ENCODE measurements at regions not wholly inside any gene's neighbourhood (a gene's known extent, or its start where the extent isn't known, plus 50 kb on each side); places are given as distances from the start of the nearest gene placed in this dataset.
"Not testable (repeated sequence)": the region's sequence is repeated elsewhere in the genome, so short reads cannot be mapped to it uniquely, and the experiment has no call there.

GRCh38 chr13:23947893-23948292 is 50.6 kb upstream of the C1QTNF9B start:
- DNase-seq: no peak

DNA sequence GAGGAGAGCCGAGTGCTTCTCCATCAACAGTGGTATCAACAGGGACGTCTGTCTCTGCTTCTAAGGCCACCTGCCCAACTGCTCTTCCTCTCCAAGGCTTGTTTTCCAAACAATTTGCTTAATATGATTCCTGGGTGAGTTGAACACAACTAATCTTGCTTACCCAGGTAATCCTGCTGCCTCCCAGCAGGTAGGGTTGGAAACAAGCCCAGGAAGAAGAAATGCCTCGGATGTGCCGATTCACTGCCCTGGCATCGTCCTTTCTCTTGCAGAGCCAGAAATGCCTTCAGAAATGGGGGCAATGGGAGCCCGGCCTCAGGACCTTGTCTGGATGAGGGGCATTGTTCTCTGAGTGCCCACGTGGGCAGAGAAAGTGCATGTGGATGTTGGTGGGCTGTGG is 51.9 kb upstream of the C1QTNF9B start:
- no peak for DNase-seq

- DNase-seq: no peak
These were observed 52.4 kb upstream of the C1QTNF9B start for GRCh38 chr13:23949736-23950135.

GRCh38 chr13:23950736-23951510 is 53.6 kb upstream of the C1QTNF9B start:
- no peak for DNase-seq

- no peak for DNase-seq
These were observed 55.5 kb upstream of the C1QTNF9B start for GRCh38 chr13:23952796-23953195.

GRCh38 chr13:23953860-23954512 is 56.7 kb upstream of the C1QTNF9B start:
- DNase-seq: no peak

- DNase-seq: no peak
These were observed 57.8 kb upstream of the C1QTNF9B start for GRCh38 chr13:23955064-23955463.

DNA sequence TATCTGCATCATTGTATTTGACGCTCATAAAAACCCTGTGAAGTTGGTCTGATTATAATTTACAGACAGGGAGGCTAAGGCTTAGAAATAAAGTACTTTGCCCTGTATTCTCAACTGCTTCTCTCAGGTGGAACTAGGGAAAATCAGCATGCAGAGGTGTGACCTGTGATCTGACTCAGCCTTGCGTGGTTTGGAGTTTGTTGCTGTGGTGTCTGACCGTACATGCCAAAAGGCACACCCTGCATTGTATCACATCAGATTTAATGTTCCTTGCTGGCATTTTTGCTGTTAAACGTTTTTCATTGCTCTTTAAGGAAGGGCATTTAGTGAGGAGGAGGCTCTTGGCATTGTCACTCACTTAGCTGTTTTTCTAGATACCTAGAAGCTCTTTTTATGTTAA is 58.8 kb upstream of the C1QTNF9B start:
- DNase-seq: peak; percentile 48

DNA sequence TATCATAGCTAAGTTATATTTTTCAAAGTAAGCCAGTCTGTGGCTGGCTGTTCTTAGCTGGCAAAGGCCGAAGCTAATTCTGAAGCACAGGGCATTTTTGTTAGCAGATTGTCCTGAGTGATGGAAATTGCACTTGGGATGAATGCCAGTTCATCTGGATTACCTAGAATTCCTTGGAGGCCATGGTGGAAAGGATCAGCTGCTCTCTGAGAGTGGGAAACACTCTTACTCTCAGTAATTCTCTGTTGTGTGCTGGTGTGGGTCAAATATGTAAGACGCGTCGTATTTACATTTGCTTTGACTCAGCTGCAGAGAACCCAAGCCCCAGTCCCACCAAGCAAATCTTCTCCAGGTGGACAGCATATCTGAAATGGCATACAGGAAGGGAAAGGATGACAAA is 60.7 kb upstream of the C1QTNF9B start:
- no peak for DNase-seq

GRCh38 chr13:23959231-23959862 is 62.0 kb upstream of the C1QTNF9B start:
- DNase-seq: no peak

DNA sequence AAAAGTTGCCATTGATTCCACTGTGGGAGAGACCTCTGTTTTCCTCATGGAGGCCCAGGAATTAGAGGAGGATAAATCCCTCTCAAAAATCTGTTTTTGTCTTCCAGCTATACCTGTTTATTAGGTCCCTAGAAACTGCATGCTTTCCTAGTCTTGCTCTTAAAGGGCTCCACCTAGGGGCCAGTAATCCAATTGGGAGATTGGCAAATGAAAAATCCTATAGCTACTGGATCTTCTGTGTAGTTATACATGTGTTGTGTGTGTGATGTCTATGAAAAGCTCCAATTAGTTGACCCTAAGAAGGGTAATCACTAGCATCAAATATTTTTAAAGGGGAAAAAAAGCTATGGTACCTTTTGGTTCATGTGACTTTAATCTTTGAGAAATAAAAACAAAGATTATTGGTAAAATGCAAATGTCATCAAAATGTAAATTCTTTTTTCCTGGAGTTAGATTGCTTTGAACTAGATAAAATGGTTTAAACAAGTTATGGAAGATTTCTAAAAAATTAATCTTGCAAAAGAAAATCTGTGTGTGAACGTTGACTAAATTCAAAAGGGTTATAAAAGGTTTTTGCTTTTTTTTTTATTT is 63.4 kb upstream of the C1QTNF9B start:
- DNase-seq: peak; percentile 37

DNA sequence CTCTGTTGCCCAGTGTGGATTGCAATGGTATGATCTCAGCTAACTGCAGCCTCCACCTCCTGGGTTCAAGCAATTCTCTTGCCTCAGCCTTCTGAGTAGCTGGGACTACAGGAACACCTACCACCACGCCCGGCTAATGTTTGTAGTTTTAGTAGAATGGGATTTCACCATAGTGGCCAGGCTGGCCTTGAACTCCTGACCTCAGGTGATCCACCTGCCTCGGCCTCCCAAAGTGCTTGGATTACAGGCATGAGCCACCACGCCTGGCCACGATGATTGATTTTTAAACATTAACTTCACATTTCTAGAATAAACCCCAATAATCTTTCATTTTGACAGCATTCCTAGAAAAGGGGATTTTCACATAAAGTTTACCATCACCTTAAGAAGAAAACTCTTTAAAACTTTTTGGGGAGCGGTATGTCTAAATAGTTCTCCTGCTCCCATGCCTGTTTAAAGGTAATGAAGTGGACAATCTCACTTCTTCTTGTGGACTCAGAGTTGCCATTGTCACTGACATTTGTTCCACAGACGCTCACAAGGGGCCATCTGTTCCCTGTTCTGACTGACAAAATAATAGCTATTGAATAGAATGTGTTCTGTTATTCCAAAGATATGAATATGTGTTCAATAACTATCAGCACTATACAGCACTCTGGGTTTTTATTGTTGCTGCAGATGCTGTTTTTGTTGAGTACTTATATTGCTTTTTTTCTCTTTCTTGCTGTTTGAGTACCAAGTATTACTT is 66.1 kb upstream of the C1QTNF9B start:
- peak; percentile 16 for DNase-seq

- DNase-seq: peak; percentile 58
These were observed 66.6 kb upstream of the C1QTNF9B start for GRCh38 chr13:23963947-23964346.

DNA sequence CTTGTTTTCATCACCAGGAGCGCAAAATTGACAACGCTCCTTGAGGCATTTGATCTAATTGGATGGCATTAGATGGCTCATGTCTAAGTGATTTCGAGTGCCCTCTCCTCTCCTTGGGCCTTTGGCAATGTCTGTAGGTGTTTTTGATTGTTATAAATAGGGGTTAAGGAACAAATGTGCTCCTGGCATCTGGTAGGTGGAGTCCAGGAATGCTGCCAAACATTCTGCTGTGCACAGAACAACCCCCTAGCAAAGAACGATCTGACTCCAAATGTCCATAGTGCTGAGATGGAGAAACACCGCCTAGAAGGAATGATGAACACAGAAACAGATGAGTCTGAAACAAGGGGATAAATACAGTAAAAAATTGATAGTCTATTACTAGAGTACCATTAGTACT is 68.0 kb upstream of the C1QTNF9B start:
- DNase-seq: no peak

DNA sequence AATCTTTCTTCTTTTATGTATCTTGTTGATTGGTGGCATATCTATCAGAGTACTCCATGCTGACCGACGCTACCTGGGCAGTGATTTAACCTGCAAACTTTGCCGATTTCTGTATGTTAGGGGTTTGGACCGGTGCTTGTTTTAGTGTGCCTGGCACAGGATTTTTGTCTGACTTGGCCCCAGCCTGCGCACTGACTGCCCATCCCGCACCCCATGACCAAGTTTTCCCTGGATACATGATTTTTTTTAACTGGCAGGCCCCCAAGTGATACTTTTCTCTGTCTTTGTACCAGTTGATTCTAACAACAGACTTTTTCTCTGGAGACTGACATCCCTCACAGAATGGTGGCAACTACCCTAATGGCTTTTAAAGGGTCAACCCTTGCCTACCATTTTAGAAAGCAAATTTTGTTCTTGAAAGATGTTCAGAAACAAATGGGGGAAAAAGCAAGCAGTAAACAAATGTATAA is 69.0 kb upstream of the C1QTNF9B start:
- DNase-seq: no peak

DNA sequence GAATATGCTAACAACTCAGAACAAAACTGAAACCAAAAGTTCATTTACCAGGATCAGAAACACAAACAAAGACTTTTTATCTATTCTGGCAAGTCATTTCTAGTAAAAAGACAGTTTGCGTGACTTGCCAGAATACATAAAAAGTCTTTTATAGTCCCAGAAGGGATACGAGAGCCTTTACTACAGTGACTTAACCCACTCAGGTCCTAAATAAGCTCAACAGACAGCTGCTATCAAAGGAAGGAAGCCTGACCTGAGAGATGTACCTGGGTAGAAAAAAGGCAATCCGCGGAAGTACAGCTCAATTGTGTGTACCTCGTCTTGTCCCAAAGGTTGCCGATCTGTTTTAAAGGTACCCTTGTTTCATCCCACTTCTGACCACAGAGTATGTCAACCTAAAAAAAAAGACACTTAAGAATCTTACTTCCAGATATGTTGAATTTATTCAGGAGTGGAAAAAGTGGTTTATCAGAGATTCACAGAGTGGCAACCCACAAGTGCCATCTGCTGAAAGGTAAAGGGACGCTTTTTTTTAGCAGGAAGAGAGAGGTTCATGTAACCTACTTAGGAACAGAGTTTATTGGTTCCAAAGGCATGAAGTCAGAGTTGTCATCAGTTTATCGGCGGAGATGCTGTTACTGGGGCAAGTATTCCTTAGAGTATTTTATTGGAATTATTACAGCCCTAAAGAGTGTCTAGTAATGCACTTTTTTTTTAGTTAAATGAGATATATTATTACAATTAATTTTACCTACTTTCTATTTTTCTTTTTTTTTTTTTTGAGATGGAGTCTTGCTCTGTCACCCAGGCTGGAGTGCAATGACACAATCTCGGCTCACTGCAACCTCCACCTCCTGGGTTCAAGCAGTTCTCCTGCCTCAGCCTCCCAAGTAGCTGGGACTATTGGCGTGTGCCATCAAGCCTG is 69.7 kb upstream of the C1QTNF9B start:
- peak; percentile 75 for DNase-seq

DNA sequence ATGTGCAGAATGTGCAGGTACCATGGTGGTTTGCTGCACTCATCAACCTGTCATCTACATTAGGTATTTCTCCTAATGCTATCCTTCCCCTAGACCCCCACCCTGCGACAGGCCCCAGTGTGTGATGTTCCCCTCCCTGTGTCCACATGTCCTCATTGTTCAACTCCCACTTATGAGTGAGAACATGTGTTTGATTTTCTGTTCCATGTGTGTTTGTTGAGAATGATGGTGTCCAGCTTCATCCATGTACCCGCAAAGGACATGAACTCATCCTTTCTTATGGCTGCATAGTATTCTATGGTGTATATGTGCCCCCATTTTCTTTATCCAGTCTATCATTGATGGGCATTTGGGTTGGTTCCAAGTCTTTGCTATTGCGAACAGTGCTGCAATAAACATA is 70.5 kb upstream of the C1QTNF9B start:
- not testable (repeated sequence) for DNase-seq

DNA sequence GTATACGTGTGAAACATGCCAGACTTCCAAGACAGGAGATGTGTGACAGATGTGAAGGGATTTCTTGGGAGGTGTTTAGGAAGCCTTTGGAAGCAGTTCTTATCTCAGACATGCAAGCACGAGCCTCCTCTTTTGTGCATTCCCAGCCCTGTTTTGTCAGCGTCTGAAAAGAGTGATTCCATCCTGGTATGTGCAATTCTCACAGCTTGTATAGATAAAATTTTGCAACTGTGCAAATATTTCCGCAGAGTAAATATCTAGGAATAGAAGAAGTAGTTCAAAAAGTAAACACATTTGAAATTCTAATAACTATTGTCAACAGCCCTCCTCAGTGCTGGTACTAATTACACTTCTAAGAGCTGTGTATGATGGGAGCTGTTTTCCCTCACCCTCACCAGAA is 72.3 kb upstream of the C1QTNF9B start:
- DNase-seq: no peak

DNA sequence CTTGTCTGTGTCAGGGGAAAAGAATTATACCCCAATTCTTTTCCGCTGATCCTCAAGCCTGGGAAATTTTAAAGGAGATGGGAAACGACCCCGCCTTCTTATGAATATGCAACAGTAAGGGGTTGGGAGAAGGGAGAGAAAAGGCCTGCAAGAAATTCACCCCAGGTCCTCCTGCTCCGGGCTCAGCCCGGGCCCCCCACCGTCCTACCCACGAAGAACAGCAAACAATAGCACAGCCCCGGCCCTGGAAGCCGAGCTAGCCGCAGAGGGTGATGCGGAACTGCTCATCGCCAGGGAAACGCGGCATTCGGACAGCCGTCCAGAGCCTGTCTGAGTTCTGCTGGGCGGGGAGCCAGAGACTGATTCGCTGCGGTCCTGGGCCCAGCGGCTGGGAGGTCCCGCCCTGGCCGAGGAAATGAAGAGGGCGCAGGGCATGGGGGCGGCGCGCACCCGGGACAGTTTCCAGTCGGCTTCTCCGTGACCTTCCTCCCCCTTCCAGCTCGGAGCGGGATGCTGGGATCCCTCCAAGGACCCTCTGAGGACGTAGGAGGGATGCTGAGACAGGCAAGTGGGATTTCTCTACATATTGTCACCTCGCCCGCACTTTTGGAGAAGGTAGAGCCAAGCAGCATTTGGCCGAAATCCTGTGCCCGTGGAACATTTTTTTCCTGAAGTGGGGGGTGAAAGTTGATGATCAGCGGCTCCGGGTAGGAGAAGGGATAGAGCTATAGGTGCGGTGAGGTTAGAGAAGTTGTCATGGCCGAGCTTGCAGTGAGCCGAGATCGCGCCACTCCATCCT is 82.3 kb upstream of the C1QTNF9B start:
- no peak for DNase-seq

GRCh38 chr13:23980160-23980551 is 82.9 kb upstream of the C1QTNF9B start:
- peak; percentile 82 for DNase-seq

DNA sequence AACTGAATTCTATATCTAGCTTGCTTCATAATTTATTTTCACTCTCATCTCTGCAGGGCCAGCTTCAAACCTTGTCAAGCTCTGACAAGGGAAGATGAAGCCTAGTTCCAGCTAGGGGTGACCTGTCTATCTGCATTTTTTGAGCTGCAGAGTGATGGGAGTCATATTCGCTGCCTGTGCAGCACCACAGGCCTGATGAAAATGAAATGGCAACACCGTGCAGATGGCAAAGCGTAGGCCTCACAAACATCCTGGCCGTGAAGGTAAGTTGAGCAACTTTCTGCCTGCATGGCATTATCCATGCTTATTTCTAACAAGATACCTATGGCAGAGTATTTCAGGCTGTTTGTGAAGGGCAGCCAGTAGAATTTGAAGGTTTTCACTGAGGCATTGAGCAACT is 86.4 kb upstream of the C1QTNF9B start:
- DNase-seq: no peak

All from activated CD4-positive, alpha-beta T cell treated with anti-CD3 and anti-CD28 coated beads, Interleukin-2, amount 50 U/mL, for 16 hours (primary cell).